H1 (cell line): ENCODE measurements at regions not wholly inside any gene's neighbourhood (a gene's known extent, or its start where the extent isn't known, plus 50 kb on each side); places are given as distances from the start of the nearest gene placed in this dataset.
A peak's percentile ranks its signal among the peaks of the same experiment; 100 is the strongest.

Experiments used
- CTCF ChIA-PET: fragments of 300-600 bp; sonication (Branson Sonifier 250); formaldehyde crosslinking; loops from one replicate; lab custom pipeline; 2021; ENCODE audit not compliant: partially characterized antibody; lab: Charles Lee
- POLR2A ChIA-PET: fragments of 300-600 bp; sonication (Branson Sonifier 250); formaldehyde crosslinking; loops from one replicate; lab custom pipeline; 2021; ENCODE audit warnings: inconsistent platforms; ENCODE audit not compliant: partially characterized antibody; lab: Charles Lee
- DNase-seq, 2 experiments: peaks; one replicate each; pipeline versions ENCODE4 v3.0.0 to v3.0.0-alpha.2; 2010 to 2022; ENCODE audit warnings: low spot score in 2 of 2, low read depth in 1 of 2, mixed read lengths in 1 of 2
- FAIRE-seq: peaks from 2 replicates; lab custom pipeline; 2011; peaks lifted over from hg19 to GRCh38; lab: Jason Lieb, UNC
- H2AFZ ChIP-seq: 2 replicates; pipeline ENCODE4 v1.8.1; 2012; ENCODE audit warnings: low read length, inconsistent platforms
- H2AK5ac ChIP-seq: 2 replicates; pipeline ENCODE4 v1.6.1; 2013; ENCODE audit warnings: low read depth, low read length
- H2BK120ac ChIP-seq: replicated peaks from 2 replicates; pipeline ENCODE3; 2013; ENCODE audit warnings: low read depth, low read length, inconsistent platforms
- H2BK12ac ChIP-seq: 2 replicates; pipeline ENCODE4 v1.6.1; 2013; ENCODE audit warnings: low read depth, low read length
- H2BK15ac ChIP-seq: 2 replicates; pipeline ENCODE4 v1.6.1; 2013; ENCODE audit warnings: low read length
- H2BK20ac ChIP-seq: 2 replicates; pipeline ENCODE4 v1.6.1; 2013; ENCODE audit warnings: low read length
- H2BK5ac ChIP-seq: 2 replicates; pipeline ENCODE4 v1.6.1; 2013; ENCODE audit warnings: low read depth, low read length
- H3K14ac ChIP-seq: 2 replicates; pipeline ENCODE4 v1.6.1; 2013; ENCODE audit warnings: inconsistent platforms; ENCODE audit not compliant: insufficient read length
- H3K18ac ChIP-seq: 2 replicates; pipeline ENCODE4 v1.6.1; 2013; ENCODE audit warnings: low read length; ENCODE audit errors: extremely low read depth
- H3K23ac ChIP-seq: 2 replicates; pipeline ENCODE4 v1.6.1; 2013; ENCODE audit warnings: inconsistent platforms; ENCODE audit not compliant: insufficient read length
- H3K23me2 ChIP-seq: 2 replicates; pipeline ENCODE4 v1.6.1; 2013; ENCODE audit warnings: low read depth, low read length
- H3K27ac ChIP-seq: 2 replicates; pipeline ENCODE4 v1.6.1; 2011; ENCODE audit warnings: low read depth, low read length, inconsistent platforms
- H3K27me3 ChIP-seq, 4 experiments: replicated peaks in 1 of 4; 1 replicate in 1 of 4; 2 replicates in 3 of 4; pipeline versions ENCODE4 v1.6.1 to v1.8.1; 2011 to 2013; ENCODE audit warnings: low read length in 3 of 4, mild to moderate bottlenecking in 3 of 4, inconsistent platforms in 2 of 4, mixed read lengths in 2 of 4, moderate library complexity in 1 of 4; ENCODE audit not compliant: control insufficient read depth in 3 of 4, insufficient read depth in 3 of 4; ENCODE audit errors: extremely low read depth in 1 of 4
- H3K36me3 ChIP-seq, 4 experiments: 2 replicates each; pipeline versions ENCODE4 v1.6.1 to v1.8.1; 2011 to 2013; ENCODE audit warnings: mild to moderate bottlenecking in 4 of 4, low read length in 3 of 4, moderate library complexity in 2 of 4, control low read depth in 1 of 4, inconsistent platforms in 1 of 4; ENCODE audit not compliant: insufficient read depth in 4 of 4, control insufficient read depth in 2 of 4
- H3K4ac ChIP-seq: replicated peaks from 2 replicates; pipeline ENCODE3; 2013; ENCODE audit warnings: low read length, low read depth, mixed read lengths, inconsistent platforms; ENCODE audit not compliant: insufficient read length
- H3K4me1 ChIP-seq, 4 experiments: replicated peaks in 1 of 4; 1 replicate in 1 of 4; 2 replicates in 3 of 4; pipeline versions ENCODE4 v1.6.1 to v1.8.1; 2011 to 2013; ENCODE audit warnings: low read length in 3 of 4, inconsistent platforms in 2 of 4, mixed read lengths in 1 of 4; ENCODE audit not compliant: insufficient read depth in 4 of 4, control insufficient read depth in 3 of 4
- H3K4me2 ChIP-seq, 2 experiments: 2 replicates each; pipeline versions ENCODE4 v1.6.1 to v1.8.1; 2011 to 2013; ENCODE audit warnings: low read depth in 2 of 2, low read length in 2 of 2, control low read depth in 1 of 2, inconsistent platforms in 1 of 2, mild to moderate bottlenecking in 1 of 2; ENCODE audit not compliant: insufficient read depth in 1 of 2
- H3K4me3 ChIP-seq, 4 experiments: fragments of 200-600, 300-600 bp in 1 of 4; sonication (generic), shearing (Covaris generic), sonication (Bioruptor Twin) in 1 of 4; 2 replicates each; pipeline versions ENCODE4 v1.5.1 to v1.8.1; 2011 to 2016; ENCODE audit warnings: low read length in 4 of 4, low read depth in 3 of 4, control low read depth in 2 of 4, inconsistent platforms in 2 of 4, mild to moderate bottlenecking in 2 of 4, mixed read lengths in 1 of 4, moderate library complexity in 1 of 4; ENCODE audit not compliant: insufficient read depth in 2 of 4; ENCODE audit errors: extremely low read depth in 1 of 4
- H3K56ac ChIP-seq: replicated peaks from 2 replicates; pipeline ENCODE3; 2013; ENCODE audit warnings: low read depth, mild to moderate bottlenecking, mixed read lengths, low read length, inconsistent platforms; ENCODE audit not compliant: insufficient read length
- H3K79me1 ChIP-seq: 2 replicates; pipeline ENCODE4 v1.6.1; 2013; ENCODE audit warnings: low read depth, low read length, control low read depth
- H3K79me2 ChIP-seq, 2 experiments: 2 replicates each; pipeline versions ENCODE4 v1.6.1 to v1.8.1; 2012 to 2013; ENCODE audit warnings: low read length in 2 of 2, mild to moderate bottlenecking in 2 of 2, inconsistent platforms in 1 of 2; ENCODE audit not compliant: insufficient read depth in 2 of 2, control insufficient read depth in 1 of 2
- H3K9ac ChIP-seq, 4 experiments: replicated peaks in 1 of 4; 1 replicate in 1 of 4; 2 replicates in 3 of 4; pipeline versions ENCODE4 v1.6.1 to v1.8.1; 2011 to 2013; ENCODE audit warnings: low read depth in 3 of 4, low read length in 3 of 4, control low read depth in 2 of 4, mild to moderate bottlenecking in 2 of 4, moderate library complexity in 2 of 4, inconsistent platforms in 1 of 4; ENCODE audit errors: extremely low read depth in 1 of 4
- H3K9me3 ChIP-seq, 2 experiments: 2 replicates each; pipeline versions ENCODE4 v1.6.1 to v1.8.1; 2012 to 2013; ENCODE audit warnings: mild to moderate bottlenecking in 2 of 2, moderate library complexity in 2 of 2, control low read depth in 1 of 2, inconsistent platforms in 1 of 2, low read depth in 1 of 2, low read length in 1 of 2, mixed read lengths in 1 of 2; ENCODE audit not compliant: insufficient read depth in 2 of 2
- H4K20me1 ChIP-seq, 2 experiments: replicated peaks in 1 of 2; 2 replicates each; pipeline versions ENCODE3 to v1.8.1; 2011 to 2013; ENCODE audit warnings: inconsistent platforms in 2 of 2, low read length in 2 of 2, mild to moderate bottlenecking in 1 of 2; ENCODE audit not compliant: insufficient read depth in 2 of 2, control insufficient read depth in 1 of 2
- H4K5ac ChIP-seq: 2 replicates; pipeline ENCODE4 v1.6.1; 2013; ENCODE audit warnings: low read length, low read depth, mixed read lengths, inconsistent platforms; ENCODE audit not compliant: insufficient read length
- H4K8ac ChIP-seq: 2 replicates; pipeline ENCODE4 v1.8.0; 2013; ENCODE audit warnings: mild to moderate bottlenecking, moderate library complexity, low read length, inconsistent platforms; ENCODE audit not compliant: insufficient read depth; ENCODE audit errors: extremely low read depth
- H4K91ac ChIP-seq: replicated peaks from 2 replicates; pipeline ENCODE3; 2013; ENCODE audit warnings: low read length, mixed read lengths, inconsistent platforms; ENCODE audit not compliant: insufficient read length
- CBX8 ChIP-seq: fragments of 300-800, 300-1000 bp; sonication (generic); IDR thresholded peaks from 2 replicates; pipeline ENCODE4 v1.7.1; 2016; ENCODE audit warnings: low read depth, low read length, borderline replicate concordance
- HDAC2 ChIP-seq, 2 experiments: fragments of 300-600 bp in 1 of 2; sonication (generic) in 1 of 2; IDR thresholded peaks; 2 replicates each; pipeline ENCODE4 v1.6.1; 2011 to 2012; ENCODE audit warnings: low read depth in 2 of 2, low read length in 2 of 2, mild to moderate bottlenecking in 2 of 2, moderate library complexity in 2 of 2, borderline replicate concordance in 1 of 2, inconsistent platforms in 1 of 2
- HDAC6 ChIP-seq: IDR thresholded peaks from one replicate; pipeline ENCODE4 v1.7.1; 2012; ENCODE audit warnings: low read depth, mild to moderate bottlenecking, inconsistent platforms, low read length, moderate library complexity
- JUND ChIP-seq: IDR thresholded peaks from 2 replicates; pipeline ENCODE4 v1.6.1; 2011; ENCODE audit warnings: mild to moderate bottlenecking, improper control_type of control experiment, low read length
- RBBP5 ChIP-seq: IDR thresholded peaks from 2 replicates; pipeline ENCODE4 v1.7.1; 2012; ENCODE audit warnings: low read depth, mild to moderate bottlenecking, inconsistent platforms, low read length, moderate library complexity, borderline replicate concordance
- RFX5 ChIP-seq: IDR thresholded peaks from 2 replicates; pipeline ENCODE4 v1.6.1; 2011; ENCODE audit warnings: low read depth, low read length, improper control_type of control experiment, borderline replicate concordance
- RNF2 ChIP-seq: fragments of 200-900, 300-1000 bp; sonication (generic); IDR thresholded peaks from 2 replicates; pipeline ENCODE4 v1.7.1; 2016; ENCODE audit warnings: borderline replicate concordance, low read depth, mild to moderate bottlenecking, antibody characterized with exemption, low read length; ENCODE audit not compliant: poor library complexity, severe bottlenecking; ENCODE audit errors: missing control alignments
- SAP30 ChIP-seq: fragments of 300-600 bp; sonication (generic); IDR thresholded peaks from 2 replicates; pipeline ENCODE4 v1.7.1; 2012; ENCODE audit warnings: low read length, moderate library complexity, mild to moderate bottlenecking, inconsistent platforms; ENCODE audit not compliant: insufficient read depth, insufficient replicate concordance
- SP1 ChIP-seq: IDR thresholded peaks from 2 replicates; pipeline ENCODE4 v1.6.1; 2011; ENCODE audit warnings: low read depth, low read length
- SP2 ChIP-seq: IDR thresholded peaks from 2 replicates; pipeline ENCODE4 v1.6.1; 2012; ENCODE audit warnings: mild to moderate bottlenecking, low read length, inconsistent platforms
- WGBS, 2 experiments: shearing (Covaris generic) in 1 of 2; methylation state at CpG; one replicate each; pipeline versions ENCODE4 v1.1.6 to v1.1.7; 2013 to 2015; ENCODE audit warnings: low lambda C conversion rate in 2 of 2, mixed read lengths in 2 of 2, inconsistent platforms in 1 of 2, low coverage in 1 of 2, missing lambda C conversion rate in 1 of 2; ENCODE audit not compliant: insufficient replicate concordance in 2 of 2, insufficient coverage in 1 of 2, insufficient read length in 1 of 2; ENCODE audit errors: extremely low coverage in 1 of 2, missing lambda C conversion rate in 1 of 2; 5-methylcytosine and 5-hydroxymethylcytosine counted together

GRCh38 chr6:163943607-163944385 is 529.3 kb downstream of the QKI start:
- Histone ChIP-seq H3K9me3 (no peaks in the 10 kb centered on the region; a peak in 1 of 4 replicates), H4K91ac (peak overlapping the region; percentile 29), H2BK15ac (no peak overlapping the region), H4K8ac (peak overlapping the region; percentile 69), H3K23me2 (0 out of 2 replicates have a peak, but pooled peaks cover 2% of the 10 kb centered on the region), H3K14ac (no peak overlapping the region), H2AFZ (no peak overlapping the region), H2BK120ac (peak overlapping the region; percentile 27), H3K4ac (no peak overlapping the region), H2BK12ac (no peak overlapping the region), H4K5ac (peak overlapping the region; percentile 81), H3K27me3 (no peaks in the 10 kb centered on the region; a peak in 1 of 7 replicates), H3K23ac (no peak overlapping the region), H3K56ac (peak overlapping the region; percentile 86), H3K27ac (peak overlapping the region; percentile 72), H2AK5ac (no peak overlapping the region), H3K9ac (peak overlapping the region in 3 of 4 experiments; percentile 27 to 44 (median 42); a peak in 3 of 7 replicates), H3K36me3 (no peaks in the 10 kb centered on the region), H3K4me2 (peak overlapping the region; percentile 76 to 88), H3K79me2 (no peaks in the 10 kb centered on the region), H2BK5ac (peak overlapping the region; percentile 46; the same call in 1 of the 2 replicates), H3K4me1 (peaks cover 10 to 33% (median 28%) of the 10 kb centered on the region in 4 experiments), H2BK20ac (no peak overlapping the region; the same call in 1 of the 2 replicates), H4K20me1 (no peaks in the 10 kb centered on the region), H3K18ac (peak overlapping the region; percentile 75), H3K79me1 (no peaks in the 10 kb centered on the region), H3K4me3 (peak overlapping the region; percentile 5 to 56 (median 46); a peak in 7 of 8 replicates)
- FAIRE-seq (peak; percentile 81), DNase-seq (peak; percentile 36 to 68)
- ChIA-PET POLR2A (interaction anchor here (0.7 to 1.5 kb wide), 4 partner anchors 10 to 132 kb away, joined by 3 to 6 read pairs (median 4); no protein-coding TSS in a partner anchor), CTCF (interaction anchor here (0.6 to 1.1 kb wide), 10 partner anchors 11 to 1307 kb away, joined by 3 to 5 read pairs (median 4); no protein-coding TSS in a partner anchor)
- 2% methylated on average over 14 of the region's 16 CpGs; no CpG with 5 or more reads in 1 of the 2 experiments for WGBS, 2 experiments
- TF ChIP-seq RNF2 (no peak), HDAC6 (no peak), JUND (no peak), SP1 (no peak), RBBP5 (no peak), HDAC2 (IDR thresholded peaks at IDR 0.05; ENCODE audit: borderline replicate concordance in 1 of 2, low read depth in 2 of 2, low read length in 2 of 2) (0 out of 4 replicates have a peak, but pooled peaks of 1 of the 2 experiments have one; percentile 45), SP2 (no peak), SAP30 (no peak), RFX5 (no peak), CBX8 (no peak)
